Ishikawa (cell line): ENCODE measurements at regions not wholly inside any gene's neighbourhood (a gene's known extent, or its start where the extent isn't known, plus 50 kb on each side); places are given as distances from the start of the nearest gene placed in this dataset.

Source experiments
- CEBPB ChIP-seq: IDR thresholded peaks from 2 replicates; pipeline ENCODE4 v1.6.1; 2012
- EGR1 ChIP-seq: IDR thresholded peaks from 2 replicates; pipeline ENCODE4 v1.6.1; 2012
- MAX ChIP-seq: IDR thresholded peaks from 2 replicates; pipeline ENCODE4 v1.6.1; 2012
- REST ChIP-seq: IDR thresholded peaks from 2 replicates; pipeline ENCODE4 v1.6.1; 2012; ENCODE audit warnings: low read depth, mild to moderate bottlenecking
- YY1 ChIP-seq: IDR thresholded peaks from 2 replicates; pipeline ENCODE4 v1.6.1; 2012; ENCODE audit warnings: low read depth

GRCh38 chr3:182713111-182713510, 80.2 kb upstream of the ATP11B start:
- TF ChIP-seq CEBPB: no peak
- TF ChIP-seq MAX: no peak
- no peak for TF ChIP-seq YY1
- TF ChIP-seq REST: no peak
- no peak for TF ChIP-seq EGR1
